ENCODE measurements at regions not wholly inside any gene's neighbourhood (a gene's known extent, or its start where the extent isn't known, plus 50 kb on each side); places are given as distances from the start of the nearest gene placed in this dataset.

DNA sequence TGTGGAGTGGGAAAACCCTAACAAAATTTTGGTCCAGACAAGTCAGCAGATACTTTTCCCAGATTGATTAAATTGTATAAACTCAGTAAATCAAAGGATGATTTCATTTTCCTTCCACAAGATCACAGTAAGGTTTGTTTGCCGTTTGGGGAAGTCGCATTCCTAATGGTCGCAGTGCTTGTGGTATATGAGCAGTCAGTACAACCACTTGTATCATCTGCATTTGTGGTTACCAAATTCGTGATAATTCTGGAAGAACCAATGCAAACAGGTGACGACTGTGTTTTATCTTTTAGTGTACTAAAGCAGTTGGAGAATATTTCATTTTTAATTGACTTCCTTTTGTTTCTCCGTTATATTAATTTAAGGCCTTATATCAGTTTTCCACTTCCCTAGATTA, 100.0 kb upstream of the CNTN6 start:
- WGBS, 2 experiments (ENCODE audit: extremely low coverage in 1 of 2, insufficient coverage in 1 of 2, insufficient read length in 1 of 2, insufficient replicate concordance in 2 of 2, low coverage in 1 of 2, low lambda C conversion rate in 2 of 2, missing lambda C conversion rate in 1 of 2) = 89% methylated on average over 6 of the region's 6 CpGs; no CpG with 5 or more reads in 1 of the 2 experiments
- no peak overlapping the region for H3K56ac ChIP-seq (replicated peaks; ENCODE audit: insufficient read length, low read depth, low read length)
- H2AFZ ChIP-seq (ENCODE audit: low read length) = no peak overlapping the region
- ChIA-PET CTCF (ENCODE audit: partially characterized antibody) (no interaction called here), POLR2A (ENCODE audit: partially characterized antibody) (no interaction called here)
- H3K27me3 ChIP-seq (replicated peaks in 1 of 4; ENCODE audit: control insufficient read depth in 3 of 4, extremely low read depth in 1 of 4, insufficient read depth in 3 of 4, low read length in 3 of 4) = no peaks in the 10 kb centered on the region
- H3K4me2 ChIP-seq (ENCODE audit: insufficient read depth in 1 of 2, low read depth in 2 of 2, low read length in 2 of 2) = no peak overlapping the region
- H3K4ac ChIP-seq (replicated peaks; ENCODE audit: insufficient read length, low read depth, low read length) = no peak overlapping the region
- no peaks in the 10 kb centered on the region for H3K79me1 ChIP-seq (ENCODE audit: low read depth, low read length)
- no peak overlapping the region for H2BK5ac ChIP-seq (ENCODE audit: low read depth, low read length)
- H3K36me3 ChIP-seq (ENCODE audit: control insufficient read depth in 2 of 4, insufficient read depth in 4 of 4, low read length in 3 of 4) = no peaks in the 10 kb centered on the region
- no peaks in the 10 kb centered on the region for H4K20me1 ChIP-seq (replicated peaks in 1 of 2; ENCODE audit: control insufficient read depth in 1 of 2, insufficient read depth in 2 of 2, low read length in 2 of 2)
- H3K79me2 ChIP-seq (ENCODE audit: control insufficient read depth in 1 of 2, insufficient read depth in 2 of 2, low read length in 2 of 2) = no peaks in the 10 kb centered on the region
- peaks cover 6% of the 10 kb centered on the region; the same call in 1 of the 2 replicates for H3K23me2 ChIP-seq (ENCODE audit: low read depth, low read length)
- no peak overlapping the region for H2AK5ac ChIP-seq (ENCODE audit: low read depth, low read length)
- no peak overlapping the region for H3K18ac ChIP-seq (ENCODE audit: extremely low read depth, low read length)
- no peak overlapping the region for H2BK15ac ChIP-seq (ENCODE audit: low read length)
- DNase-seq (ENCODE audit: low read depth in 1 of 2, low spot score in 2 of 2) (no peak), FAIRE-seq (no peak)
- no peak overlapping the region for H4K5ac ChIP-seq (ENCODE audit: insufficient read length, low read depth, low read length)
- no peak overlapping the region for H2BK120ac ChIP-seq (replicated peaks; ENCODE audit: low read depth, low read length)
- H3K27ac ChIP-seq (ENCODE audit: low read depth, low read length) = no peak overlapping the region
- no peak for TF ChIP-seq KDM5A (IDR thresholded peaks at IDR 0.05; ENCODE audit: low read length)
- TF ChIP-seq SIRT6 (IDR thresholded peaks at IDR 0.05; ENCODE audit: low read length) = no peak
- TF ChIP-seq HDAC2 (IDR thresholded peaks at IDR 0.05; ENCODE audit: borderline replicate concordance in 1 of 2, low read depth in 2 of 2, low read length in 2 of 2) = no peak
- no peak for TF ChIP-seq HDAC6 (IDR thresholded peaks at IDR 0.05; ENCODE audit: low read depth, low read length)
- no peak for TF ChIP-seq CBX8 (IDR thresholded peaks at IDR 0.05; ENCODE audit: borderline replicate concordance, low read depth, low read length)
- no peak for TF ChIP-seq SIN3A (conservative IDR thresholded peaks at IDR 0.05 in 1 of 2, IDR thresholded peaks at IDR 0.05 in 1 of 2; ENCODE audit: low read depth in 1 of 2, low read length in 2 of 2)
- TF ChIP-seq TEAD4 (IDR thresholded peaks at IDR 0.05; ENCODE audit: low read depth, low read length) = no peak
- TF ChIP-seq NRF1 (IDR thresholded peaks at IDR 0.05; ENCODE audit: low read depth, low read length) = no peak
- TF ChIP-seq SP4 (IDR thresholded peaks at IDR 0.05; ENCODE audit: low read length) = no peak
- H2BK12ac ChIP-seq (ENCODE audit: low read depth, low read length) = no peak overlapping the region
- peaks cover 0 to 6% of the 10 kb centered on the region in 2 experiments; a peak in 1 of 4 replicates for H3K9me3 ChIP-seq (ENCODE audit: insufficient read depth in 2 of 2, low read depth in 1 of 2, low read length in 1 of 2)
- no peak overlapping the region for H3K14ac ChIP-seq (ENCODE audit: insufficient read length)
- H3K4me1 ChIP-seq (replicated peaks in 1 of 4; ENCODE audit: control insufficient read depth in 3 of 4, insufficient read depth in 4 of 4, low read length in 3 of 4) = no peaks in the 10 kb centered on the region
- no peak overlapping the region for H3K9ac ChIP-seq (replicated peaks in 1 of 4; ENCODE audit: extremely low read depth in 1 of 4, low read depth in 3 of 4, low read length in 3 of 4)
- no peak overlapping the region for H2BK20ac ChIP-seq (ENCODE audit: low read length)
- no peak overlapping the region for H3K4me3 ChIP-seq (ENCODE audit: extremely low read depth in 1 of 4, insufficient read depth in 2 of 4, low read depth in 3 of 4, low read length in 4 of 4)
- H3K23ac ChIP-seq (ENCODE audit: insufficient read length) = no peak overlapping the region
- H4K8ac ChIP-seq (ENCODE audit: extremely low read depth, insufficient read depth, low read length) = no peak overlapping the region
- no peak overlapping the region for H4K91ac ChIP-seq (replicated peaks; ENCODE audit: insufficient read length, low read length)

Measured in H1 (cell line).